HG03442 (cell line): ENCODE measurements at regions not wholly inside any gene's neighbourhood (a gene's known extent, or its start where the extent isn't known, plus 50 kb on each side); places are given as distances from the start of the nearest gene placed in this dataset.

ENCODE experiments used
- ATAC-seq: cut with Tn5 transposase; IDR thresholded peaks from one replicate; pipeline ENCODE4 v1.9.1; 2021; ENCODE audit warnings: mild to moderate bottlenecking, moderate library complexity; ENCODE audit not compliant: unreplicated experiment

- no peak for ATAC-seq
Observed at GRCh38 chr16:72355561-72355960, 183.6 kb upstream of the PMFBP1 start.

GRCh38 chr16:72349719-72350118 is 177.8 kb upstream of the PMFBP1 start:
- ATAC-seq: no peak

- ATAC-seq: no peak
Observed at GRCh38 chr16:72332926-72333325, 161.0 kb upstream of the PMFBP1 start.

GRCh38 chr16:72324578-72324977 is 152.6 kb upstream of the PMFBP1 start:
- no peak for ATAC-seq

GRCh38 chr16:72317446-72317845 is 145.5 kb upstream of the PMFBP1 start:
- no peak for ATAC-seq

- no peak for ATAC-seq
Observed at GRCh38 chr16:72313903-72314302, 141.9 kb upstream of the PMFBP1 start.

- ATAC-seq: no peak
Observed at GRCh38 chr16:72312828-72313227, 140.9 kb upstream of the PMFBP1 start.

GRCh38 chr16:72311426-72311825 is 139.5 kb upstream of the PMFBP1 start:
- no peak for ATAC-seq

GRCh38 chr16:72309001-72309400 is 137.0 kb upstream of the PMFBP1 start:
- no peak for ATAC-seq

- no peak for ATAC-seq
Observed at GRCh38 chr16:72308396-72308795, 136.4 kb upstream of the PMFBP1 start.

- no peak for ATAC-seq
Observed at GRCh38 chr16:72302332-72302731, 130.4 kb upstream of the PMFBP1 start.

GRCh38 chr16:72301523-72302236 is 129.7 kb upstream of the PMFBP1 start:
- no peak for ATAC-seq

- ATAC-seq: no peak
Observed at GRCh38 chr16:72300892-72301291, 128.9 kb upstream of the PMFBP1 start.

GRCh38 chr16:72299684-72300243 is 127.8 kb upstream of the PMFBP1 start:
- ATAC-seq: no peak

- no peak for ATAC-seq
Observed at GRCh38 chr16:72298961-72299360, 127.0 kb upstream of the PMFBP1 start.

GRCh38 chr16:72295914-72296313 is 124.0 kb upstream of the PMFBP1 start:
- ATAC-seq: no peak

- no peak for ATAC-seq
Observed at GRCh38 chr16:72291531-72291981, 119.6 kb upstream of the PMFBP1 start.

- no peak for ATAC-seq
Observed at GRCh38 chr16:72291121-72291520, 119.2 kb upstream of the PMFBP1 start.

GRCh38 chr16:72287649-72288048 is 115.7 kb upstream of the PMFBP1 start:
- ATAC-seq: no peak

GRCh38 chr16:72286936-72287620 is 115.1 kb upstream of the PMFBP1 start:
- no peak for ATAC-seq

GRCh38 chr16:72285728-72286127 is 113.8 kb upstream of the PMFBP1 start:
- ATAC-seq: no peak

GRCh38 chr16:72285324-72285723 is 113.4 kb upstream of the PMFBP1 start:
- ATAC-seq: no peak
